GM19468 (cell line): ENCODE measurements at regions not wholly inside any gene's neighbourhood (a gene's known extent, or its start where the extent isn't known, plus 50 kb on each side); places are given as distances from the start of the nearest gene placed in this dataset.

Experiments
- ATAC-seq: cut with Tn5 transposase; IDR thresholded peaks from one replicate; pipeline ENCODE4 v1.9.1; 2021; ENCODE audit warnings: mild to moderate bottlenecking, moderate library complexity, moderate number of reproducible peaks; ENCODE audit not compliant: unreplicated experiment; ENCODE audit errors: extremely low read depth

- ATAC-seq, result no peak
Measured at GRCh38 chr3:182722907-182723306, 70.4 kb upstream of the ATP11B start.

DNA sequence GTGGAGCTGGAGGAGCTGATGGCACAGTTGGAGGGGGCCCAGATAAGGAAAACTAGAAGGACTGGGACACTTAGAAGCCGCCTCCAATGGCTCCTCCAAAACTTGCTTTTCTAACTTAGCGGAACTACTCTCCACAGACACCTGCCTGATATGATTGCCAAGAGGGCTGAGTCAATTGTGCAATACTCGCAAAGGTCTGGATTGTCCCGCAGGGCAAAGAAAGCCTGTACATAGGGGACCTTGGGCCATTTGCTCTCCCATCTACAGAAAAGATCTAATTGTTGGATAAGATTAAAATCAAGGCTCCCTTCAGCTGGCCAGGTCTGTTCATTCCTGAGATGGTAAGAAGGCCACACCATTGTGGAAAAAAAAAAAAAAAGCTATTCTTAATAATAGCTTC is 69.7 kb upstream of the ATP11B start:
- no peak for ATAC-seq

DNA sequence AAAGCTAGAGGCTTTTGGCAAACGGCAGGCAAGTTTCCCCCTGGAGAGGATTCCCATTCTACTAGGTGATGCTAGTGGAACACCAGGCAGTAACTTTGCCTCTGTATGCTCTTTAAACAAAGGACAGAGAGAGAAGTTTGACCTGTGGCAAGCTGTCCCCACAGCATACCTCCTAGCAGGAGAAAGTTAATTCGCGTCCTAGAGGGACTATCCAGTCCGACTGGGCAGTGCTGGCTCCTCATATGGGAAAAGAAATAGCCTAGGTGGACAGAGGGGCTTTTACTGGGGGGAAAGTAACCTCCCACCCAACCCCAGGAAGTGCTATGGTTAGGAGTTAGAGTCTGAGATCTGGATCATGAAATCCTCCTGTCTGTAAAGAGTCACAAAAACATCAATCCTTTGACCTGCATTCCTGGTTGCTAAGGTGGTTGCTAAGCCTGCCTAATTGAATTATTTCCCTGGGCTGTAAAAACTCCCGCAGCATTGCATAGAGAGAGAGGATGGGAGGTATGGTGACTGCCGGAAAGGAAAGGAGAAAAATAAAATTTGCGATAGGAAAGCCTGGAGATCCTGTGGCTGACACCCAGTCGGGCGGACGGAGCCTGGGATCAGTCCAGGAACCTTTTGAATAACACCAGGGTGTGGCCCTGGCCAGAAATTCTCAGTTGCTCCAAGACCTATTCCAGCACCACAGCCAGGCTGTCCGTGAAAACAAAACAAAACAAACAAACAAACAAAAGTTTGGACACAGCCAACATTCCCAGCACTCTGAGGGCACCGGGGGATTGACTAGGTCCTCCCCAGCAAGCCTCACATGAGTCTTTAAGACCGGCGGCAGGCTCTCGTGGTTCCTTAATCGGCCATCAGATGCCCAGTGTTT is 67.7 kb upstream of the ATP11B start:
- no peak for ATAC-seq

DNA sequence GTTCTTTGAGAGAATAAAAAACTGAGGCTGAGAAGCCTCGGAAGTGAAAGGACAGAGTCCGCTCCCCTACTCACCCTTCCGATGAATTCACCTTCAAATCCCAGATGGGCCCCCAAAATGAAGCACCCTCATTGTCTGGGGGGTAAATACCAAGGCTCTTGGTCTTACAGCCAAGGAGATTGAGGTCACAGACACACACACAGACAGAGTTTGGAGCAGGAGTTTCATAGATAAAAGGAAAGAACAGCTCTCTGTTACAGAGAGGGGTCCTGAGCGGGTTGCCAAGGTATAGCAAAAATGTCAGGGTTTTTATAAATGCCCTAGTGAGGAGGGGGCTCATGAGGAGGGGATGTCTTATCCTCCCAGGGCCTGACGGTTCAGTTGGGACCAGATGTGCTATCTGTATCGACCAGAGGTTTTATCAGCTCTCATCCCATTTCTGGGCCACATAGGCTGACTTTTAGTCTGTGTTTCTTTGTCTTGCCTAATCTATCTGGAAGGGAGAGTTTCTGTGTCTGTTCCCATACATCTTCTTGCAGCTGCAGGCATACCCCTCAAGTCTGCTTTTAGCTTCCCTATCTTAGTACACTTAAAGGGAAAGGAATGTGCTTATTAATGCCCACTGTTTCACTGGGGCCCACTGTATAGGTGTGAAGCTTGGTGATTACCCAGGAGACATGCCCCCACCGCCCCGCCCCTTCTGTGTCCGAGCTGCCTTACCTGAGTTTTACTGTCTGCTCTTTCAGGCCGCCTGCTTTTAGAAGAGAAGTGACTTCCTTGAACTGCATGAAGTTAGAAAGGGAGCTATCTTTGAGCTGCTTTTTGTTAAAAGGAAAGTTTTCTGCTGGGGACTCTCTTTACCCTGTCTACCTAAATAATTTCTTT is 66.8 kb upstream of the ATP11B start:
- ATAC-seq, result no peak

DNA sequence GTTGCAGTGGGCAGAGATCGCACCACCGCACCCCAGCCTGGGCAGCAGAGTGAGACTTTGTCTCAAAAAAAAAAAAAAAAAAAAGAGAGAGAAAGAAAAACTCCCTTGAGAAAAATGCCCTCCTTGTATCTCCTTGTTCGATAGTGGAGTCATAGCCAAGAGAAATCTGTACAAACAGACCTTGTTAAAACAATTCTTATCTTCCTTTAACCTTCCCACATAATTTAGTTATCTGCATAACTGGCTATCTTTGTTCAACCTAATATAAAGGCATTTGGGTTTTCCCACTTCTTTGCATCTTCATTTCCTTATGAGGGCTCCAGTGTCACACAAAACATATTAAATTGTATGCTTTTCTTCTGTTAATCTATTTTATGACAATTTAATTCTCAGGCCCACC is 65.1 kb upstream of the ATP11B start:
- ATAC-seq, result no peak

DNA sequence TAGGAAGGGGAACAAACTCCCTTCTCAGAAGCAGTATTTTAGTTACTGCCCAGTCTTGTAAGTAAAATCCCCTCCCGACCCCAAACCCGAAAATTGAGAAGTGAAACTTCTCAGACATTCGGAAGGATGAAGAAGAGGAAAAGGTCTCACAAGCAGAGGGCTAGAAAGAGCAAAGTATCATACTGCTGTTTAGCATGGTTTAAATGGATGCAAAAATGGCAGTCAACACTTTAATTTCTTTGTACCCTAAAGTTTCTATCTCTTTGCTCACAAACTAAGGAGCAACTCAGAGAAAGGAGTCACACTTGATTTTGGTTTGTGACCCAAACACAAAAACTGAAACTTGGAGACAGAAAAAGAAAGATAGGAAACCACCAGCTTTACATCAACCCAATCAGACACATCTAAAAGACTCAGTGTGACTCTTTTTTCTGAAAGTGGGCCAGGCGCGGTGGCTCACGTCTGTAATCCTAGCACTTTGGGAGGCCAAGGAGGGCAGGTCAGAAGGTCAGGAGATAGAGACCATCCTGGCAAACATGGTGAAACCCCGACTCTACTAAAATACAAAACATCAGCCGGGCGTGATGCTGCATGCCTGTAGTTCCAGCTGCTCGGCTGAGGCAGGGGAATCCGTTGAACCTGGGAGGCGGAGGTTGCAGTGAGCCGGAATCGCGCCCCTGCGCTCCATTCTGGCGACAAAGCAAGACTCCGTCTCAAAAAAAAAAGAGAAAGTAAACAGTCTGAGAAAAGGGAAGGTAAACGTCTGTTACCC is 63.2 kb upstream of the ATP11B start:
- ATAC-seq, result peak; percentile 75

DNA sequence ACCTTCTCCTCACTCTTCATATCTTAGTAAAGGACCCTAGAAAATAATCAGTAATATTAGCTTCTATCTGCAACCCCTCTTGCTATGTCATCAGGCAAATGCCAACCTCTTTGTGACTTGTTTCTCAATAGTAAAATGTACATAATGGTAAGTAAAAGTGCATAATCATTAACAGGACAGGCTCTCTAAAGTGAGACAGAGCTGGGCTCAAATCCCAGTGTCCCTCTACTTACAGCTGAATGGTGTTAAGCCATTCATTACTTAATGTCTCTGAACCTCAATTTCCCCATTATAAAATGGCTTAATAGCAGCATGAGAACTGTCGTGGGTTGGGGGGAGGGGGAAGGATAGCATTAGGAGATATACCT is 62.6 kb upstream of the ATP11B start:
- peak; percentile 4 for ATAC-seq

- ATAC-seq, result no peak
Measured at GRCh38 chr3:182731764-182732163, 61.5 kb upstream of the ATP11B start.

DNA sequence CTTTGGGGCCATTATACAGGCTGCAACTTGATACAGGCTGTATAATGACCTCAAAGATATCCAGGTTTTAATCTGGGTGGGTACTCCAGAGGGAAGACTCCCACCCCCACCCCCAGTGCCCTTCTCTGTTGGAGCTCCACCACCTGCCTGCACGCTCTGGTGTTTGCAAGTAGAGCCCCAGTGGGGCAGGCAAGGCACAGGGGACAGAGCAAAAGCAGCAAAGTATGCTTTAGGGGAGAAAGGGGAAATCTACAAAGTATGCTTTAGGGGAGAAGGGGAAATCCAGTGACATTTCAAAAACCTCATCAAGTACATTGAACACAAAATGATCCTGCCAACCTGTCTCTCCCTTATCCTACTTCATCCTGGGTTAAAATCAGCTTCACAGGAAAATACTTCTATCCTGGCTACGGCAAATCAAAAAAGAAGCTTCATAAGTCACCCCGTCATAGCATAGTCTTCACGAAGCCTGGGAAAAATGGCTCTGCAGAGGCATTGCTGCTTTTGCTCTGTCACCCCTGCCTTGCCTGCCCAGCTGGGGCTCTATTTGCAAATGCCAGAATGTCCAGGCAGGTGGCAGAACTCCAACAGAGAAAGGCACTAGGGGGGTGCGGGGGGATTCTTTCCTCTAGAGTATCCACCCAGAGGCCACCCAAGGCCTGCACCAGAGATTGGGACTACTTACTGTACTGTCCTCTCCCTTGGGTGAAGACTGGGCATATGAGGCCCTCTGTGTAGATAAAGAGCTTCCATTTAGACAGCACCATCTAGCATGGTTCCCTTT is 60.9 kb upstream of the ATP11B start:
- ATAC-seq, result no peak

DNA sequence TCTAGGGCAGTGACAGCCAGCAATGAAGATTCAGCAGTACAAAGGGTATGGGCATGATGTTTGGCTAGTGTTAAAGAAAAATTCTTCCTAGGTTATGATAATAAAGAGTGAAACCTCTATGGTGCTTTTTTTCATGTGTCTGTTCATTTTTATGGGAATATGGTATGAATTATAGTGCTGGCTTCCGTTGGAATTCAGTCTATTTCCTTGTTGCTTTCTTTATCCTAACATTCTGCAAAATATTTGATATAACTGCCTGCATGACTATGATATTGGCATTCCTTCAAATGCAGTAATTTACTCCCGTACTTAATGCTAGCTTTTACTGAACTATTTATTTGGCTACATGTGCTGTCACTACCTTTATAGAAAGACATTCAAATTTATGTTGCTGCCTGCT is 57.6 kb upstream of the ATP11B start:
- ATAC-seq, result no peak

DNA sequence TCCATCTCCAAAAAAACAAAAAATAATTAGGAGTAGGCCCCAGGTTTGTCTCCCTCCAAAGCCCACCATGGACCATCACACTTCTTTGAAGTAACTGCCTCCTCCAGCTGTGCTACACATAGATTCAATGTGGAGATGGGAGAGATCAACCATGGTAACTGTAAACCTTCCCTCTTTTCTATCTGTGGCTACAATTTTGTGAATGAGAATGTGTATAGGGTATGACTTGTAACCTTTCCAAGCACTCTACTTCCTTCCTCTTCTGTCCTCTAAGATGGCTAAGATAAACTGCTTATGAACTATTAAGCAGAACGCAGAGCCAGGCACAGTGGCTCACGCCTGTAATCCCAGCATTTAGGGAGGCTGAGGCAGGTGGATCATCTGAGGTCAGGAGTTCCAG is 55.5 kb upstream of the ATP11B start:
- ATAC-seq, result no peak

GRCh38 chr3:182738583-182739411 is 54.5 kb upstream of the ATP11B start:
- no peak for ATAC-seq

- ATAC-seq, result no peak
Measured at GRCh38 chr3:182739619-182740018, 53.7 kb upstream of the ATP11B start.

GRCh38 chr3:182740710-182741109 is 52.6 kb upstream of the ATP11B start:
- no peak for ATAC-seq

DNA sequence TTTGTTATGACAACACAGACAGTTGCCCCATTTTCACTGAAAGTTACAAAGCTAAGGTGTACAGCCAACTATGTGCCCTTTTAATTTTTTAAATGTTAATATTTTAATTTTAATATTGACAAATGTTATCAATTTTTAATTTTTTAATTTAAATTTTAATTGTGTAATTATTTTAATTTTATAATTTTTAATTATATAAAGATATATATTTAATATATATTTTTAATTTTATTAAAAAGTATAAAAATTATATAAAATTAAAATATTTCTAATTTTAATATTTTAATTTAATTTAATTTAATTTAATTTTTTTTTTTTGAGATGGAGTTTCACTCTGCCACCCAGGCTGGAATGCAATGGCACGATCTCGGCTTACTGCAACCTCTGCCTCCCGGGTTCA is 52.1 kb upstream of the ATP11B start:
- no peak for ATAC-seq
